ENCODE measurements at regions not wholly inside any gene's neighbourhood (a gene's known extent, or its start where the extent isn't known, plus 50 kb on each side); places are given as distances from the start of the nearest gene placed in this dataset.
"Not testable (repeated sequence)": the region's sequence is repeated elsewhere in the genome, so short reads cannot be mapped to it uniquely, and the experiment has no call there.

DNA sequence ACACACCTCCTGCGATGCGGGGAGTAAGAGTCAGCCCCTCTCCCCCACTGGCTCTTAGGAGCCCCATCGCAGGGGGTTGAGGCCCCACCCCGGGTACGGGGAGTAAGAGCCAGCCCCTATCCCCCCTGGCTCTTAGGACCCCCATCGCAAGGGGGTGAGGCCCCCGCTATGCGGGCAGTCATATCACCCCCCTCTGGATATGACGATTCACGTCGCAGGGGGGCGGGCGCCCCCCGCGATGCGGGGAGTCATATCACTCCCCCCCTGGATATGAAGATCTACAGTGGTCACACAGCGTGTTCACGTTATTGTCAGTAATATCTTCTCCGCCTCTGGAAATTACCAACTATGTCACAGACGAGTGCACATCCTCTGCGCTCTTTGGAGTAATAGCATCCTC, 61.1 kb downstream of the DEFB131A start:
- intact Hi-C loops (cut with DNase I); H3K9me3 ChIP-seq; DNase-seq (ENCODE audit: extremely low spot score); H3K4me3 ChIP-seq; H3K4me1 ChIP-seq; H3K27me3 ChIP-seq; H3K36me3 ChIP-seq; H3K27ac ChIP-seq (replicated peaks in 1 of 4): not testable (repeated sequence)
- 86% methylated on average over 9 of the region's 21 CpGs for WGBS

- H3K4me1 ChIP-seq; H3K27ac ChIP-seq (replicated peaks in 1 of 4); H3K9me3 ChIP-seq; H3K36me3 ChIP-seq; DNase-seq (ENCODE audit: extremely low spot score); H3K27me3 ChIP-seq; H3K4me3 ChIP-seq; intact Hi-C loops (cut with DNase I): not testable (repeated sequence)
- 90% methylated on average over 2 of the region's 2 CpGs for WGBS
Observed at GRCh38 chr4:9506672-9507071, 62.5 kb downstream of the DEFB131A start.

- H3K9me3 ChIP-seq; H3K4me3 ChIP-seq; H3K36me3 ChIP-seq; intact Hi-C loops (cut with DNase I); DNase-seq (ENCODE audit: extremely low spot score); H3K27me3 ChIP-seq; H3K27ac ChIP-seq (replicated peaks in 1 of 4); H3K4me1 ChIP-seq: not testable (repeated sequence)
- WGBS: 84% methylated on average over 12 of the region's 12 CpGs
Observed at GRCh38 chr4:9512941-9513340, 68.7 kb downstream of the DEFB131A start.

- H3K4me3 ChIP-seq; H3K9me3 ChIP-seq; H3K4me1 ChIP-seq; H3K36me3 ChIP-seq; H3K27me3 ChIP-seq; DNase-seq (ENCODE audit: extremely low spot score); intact Hi-C loops (cut with DNase I); H3K27ac ChIP-seq (replicated peaks in 1 of 4): not testable (repeated sequence)
- WGBS: 82% methylated on average over 8 of the region's 9 CpGs
Observed at GRCh38 chr4:9519631-9520030, 75.4 kb downstream of the DEFB131A start.

GRCh38 chr4:9522903-9523302, 78.7 kb downstream of the DEFB131A start:
- H3K9me3 ChIP-seq; intact Hi-C loops (cut with DNase I): not testable (repeated sequence)
- WGBS: 79% methylated on average over 1 of the region's 1 CpG

GRCh38 chr4:9524406-9524805, 80.2 kb downstream of the DEFB131A start:
- peaks cover 0 to 19% (median 0%) of the 10 kb centered on the region in 4 donors for H3K27me3 ChIP-seq
- intact Hi-C loops (cut with DNase I); H3K4me1 ChIP-seq; DNase-seq (ENCODE audit: extremely low spot score); H3K4me3 ChIP-seq; H3K27ac ChIP-seq (replicated peaks in 1 of 4); H3K36me3 ChIP-seq; H3K9me3 ChIP-seq: not testable (repeated sequence)
- whole genome bisulfite sequencing: 86% methylated on average over 9 of the region's 18 CpGs

More at GRCh38 chr4:9522903-9523302, 78.7 kb downstream of the DEFB131A start:
- H3K27ac ChIP-seq (replicated peaks in 1 of 4); H3K4me3 ChIP-seq; H3K4me1 ChIP-seq; H3K27me3 ChIP-seq; DNase-seq (ENCODE audit: extremely low spot score); H3K36me3 ChIP-seq: not testable (repeated sequence)

- DNase-seq (ENCODE audit: extremely low spot score); H3K36me3 ChIP-seq; H3K9me3 ChIP-seq; H3K27ac ChIP-seq (replicated peaks in 1 of 4): not testable (repeated sequence)
- WGBS: 0% methylated on average over 12 of the region's 81 CpGs
- Histone ChIP-seq H3K4me3 (peak overlapping the region; percentile 57 to 62 (median 59)), H3K27me3 (peaks cover 0 to 40% (median 0%) of the 10 kb centered on the region in 4 donors), H3K4me1 (peaks cover 6 to 15% (median 12%) of the 10 kb centered on the region in 4 donors)
- peak; percentile 84 to 96 (median 96) for TF ChIP-seq CTCF (IDR thresholded peaks at IDR 0.05)
- intact Hi-C loops (cut with DNase I): loop anchor here (5.0 kb wide), 1 partner anchor 130 kb away; no protein-coding TSS in a partner anchor
Observed at GRCh38 chr4:9532134-9532862, 88.1 kb downstream of the DEFB131A start.

- not testable (repeated sequence) for H3K9me3 ChIP-seq; H3K27ac ChIP-seq (replicated peaks in 1 of 4); H3K36me3 ChIP-seq; DNase-seq (ENCODE audit: extremely low spot score)
- WGBS: 13% methylated on average over 4 of the region's 15 CpGs
- Histone ChIP-seq H3K27me3 (peaks cover 0 to 40% (median 0%) of the 10 kb centered on the region in 4 donors), H3K4me1 (peaks cover 6 to 15% (median 12%) of the 10 kb centered on the region in 4 donors), H3K4me3 (peak overlapping the region; percentile 57 to 62 (median 59))
- intact Hi-C loops (cut with DNase I): loop anchor here (5.0 kb wide), 1 partner anchor 129 kb away; no protein-coding TSS in a partner anchor
Observed at GRCh38 chr4:9532863-9533192, 88.6 kb downstream of the DEFB131A start.

DNA sequence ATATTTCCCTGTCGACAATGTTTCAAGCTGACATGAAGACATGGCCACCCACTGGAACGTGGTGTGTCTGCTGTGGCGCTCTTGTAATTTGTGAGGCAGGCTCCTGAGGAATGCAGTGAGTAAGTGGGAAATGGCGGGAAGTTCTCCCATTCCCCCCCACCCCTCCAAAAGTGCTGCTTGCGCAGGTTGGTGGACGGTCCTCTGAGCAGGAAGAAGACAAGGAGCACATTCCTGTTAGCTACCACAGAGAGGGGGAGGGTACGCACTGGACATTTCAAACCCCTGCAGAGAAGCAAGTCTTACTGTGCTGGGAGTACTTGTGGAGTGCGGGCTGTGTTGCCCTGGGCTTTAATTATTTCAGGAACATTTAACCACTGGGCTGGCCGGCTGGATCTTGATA, 92.9 kb downstream of the DEFB131A start:
- Histone ChIP-seq H3K27me3 (peaks cover 0 to 15% (median 0%) of the 10 kb centered on the region in 4 donors), H3K4me1 (peaks cover 6 to 11% (median 9%) of the 10 kb centered on the region in 4 donors)
- intact Hi-C loops (cut with DNase I); DNase-seq (ENCODE audit: extremely low spot score); H3K27ac ChIP-seq (replicated peaks in 1 of 4); H3K9me3 ChIP-seq; H3K4me3 ChIP-seq; H3K36me3 ChIP-seq: not testable (repeated sequence)
- WGBS: 72% methylated on average over 3 of the region's 9 CpGs

- H3K9me3 ChIP-seq: not testable (repeated sequence)
- 78% methylated on average over 5 of the region's 5 CpGs for WGBS
Observed at GRCh38 chr4:9539939-9540520, 95.8 kb downstream of the DEFB131A start.

DNA sequence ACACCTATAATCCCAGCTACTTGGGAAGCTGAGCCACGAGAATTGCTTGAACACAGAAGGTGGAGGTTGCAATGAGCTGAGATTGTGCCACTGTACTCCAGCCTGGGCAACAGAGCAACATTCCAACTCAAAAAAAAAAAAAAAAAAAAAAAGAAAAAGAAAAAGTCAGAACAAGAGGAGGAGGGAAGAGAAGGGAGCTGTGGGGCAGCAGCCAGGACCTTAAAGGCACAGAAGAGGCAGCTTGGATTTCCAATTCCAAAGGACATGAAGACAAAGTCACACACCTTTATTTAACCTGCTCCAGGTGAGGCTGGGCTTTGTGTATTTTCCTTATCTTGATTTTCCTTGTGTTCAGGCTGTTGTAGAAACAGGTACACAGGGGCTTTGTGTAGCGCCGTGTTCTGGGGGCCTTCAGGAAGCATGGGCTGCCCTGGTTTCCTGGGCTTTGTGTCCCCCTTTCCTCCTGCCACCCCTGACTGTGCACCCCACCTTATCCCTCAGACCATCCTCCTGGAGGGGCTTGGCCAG, 97.2 kb downstream of the DEFB131A start:
- H3K9me3 ChIP-seq; intact Hi-C loops (cut with DNase I); H3K27me3 ChIP-seq; H3K4me3 ChIP-seq; H3K27ac ChIP-seq (replicated peaks in 1 of 4); H3K36me3 ChIP-seq; DNase-seq (ENCODE audit: extremely low spot score); H3K4me1 ChIP-seq: not testable (repeated sequence)
- 86% methylated on average over 3 of the region's 3 CpGs for WGBS

More at GRCh38 chr4:9539939-9540520, 95.8 kb downstream of the DEFB131A start:
- H3K4me1 ChIP-seq; DNase-seq (ENCODE audit: extremely low spot score); H3K27me3 ChIP-seq; H3K27ac ChIP-seq (replicated peaks in 1 of 4); intact Hi-C loops (cut with DNase I); H3K4me3 ChIP-seq; H3K36me3 ChIP-seq: not testable (repeated sequence)

- H3K4me3 ChIP-seq; H3K4me1 ChIP-seq; H3K9me3 ChIP-seq; DNase-seq (ENCODE audit: extremely low spot score); H3K36me3 ChIP-seq; H3K27ac ChIP-seq (replicated peaks in 1 of 4); intact Hi-C loops (cut with DNase I); H3K27me3 ChIP-seq: not testable (repeated sequence)
- WGBS: 74% methylated on average over 2 of the region's 2 CpGs
Observed at GRCh38 chr4:9544851-9545250, 100.6 kb downstream of the DEFB131A start.
